CD14-positive monocyte (primary cell): ENCODE measurements at regions not wholly inside any gene's neighbourhood (a gene's known extent, or its start where the extent isn't known, plus 50 kb on each side); places are given as distances from the start of the nearest gene placed in this dataset.

Source experiments
- DNase-seq, 3 donors: peaks; one replicate each; pipeline ENCODE4 v3.0.0-alpha.2; 2011 to 2022
- H2AFZ ChIP-seq: 2 replicates; pipeline ENCODE4 v1.6.0; 2012; ENCODE audit warnings: mild to moderate bottlenecking, low read depth, low read length, inconsistent platforms; ENCODE audit not compliant: insufficient read depth, poor library complexity, severe bottlenecking
- H3K27ac ChIP-seq, 2 donors: 1 replicate in 1 of 2; 2 replicates in 1 of 2; pipeline ENCODE4 v1.5.1; 2012 to 2013; ENCODE audit warnings: low read length in 2 of 2, control low read depth in 1 of 2, inconsistent platforms in 1 of 2, low read depth in 1 of 2, mild to moderate bottlenecking in 1 of 2
- H3K27me3 ChIP-seq, 2 donors: one replicate each; pipeline versions ENCODE4 v1.6.0 to v1.6.1; 2011 to 2013; ENCODE audit warnings: low read length in 2 of 2; ENCODE audit not compliant: control insufficient read depth in 2 of 2, insufficient read depth in 2 of 2
- H3K36me3 ChIP-seq, 2 donors: replicated peaks in 1 of 2; 1 replicate in 1 of 2; 2 replicates in 1 of 2; pipeline versions ENCODE4 v1.5.1 to v1.6.1; 2012 to 2013; ENCODE audit warnings: low read length in 2 of 2, control low read depth in 1 of 2, inconsistent platforms in 1 of 2, mild to moderate bottlenecking in 1 of 2; ENCODE audit not compliant: insufficient read depth in 2 of 2, control insufficient read depth in 1 of 2
- H3K4me1 ChIP-seq, 2 donors: 1 replicate in 1 of 2; 2 replicates in 1 of 2; pipeline versions ENCODE4 v1.5.1 to v1.6.1; 2012 to 2013; ENCODE audit warnings: low read length in 2 of 2, control low read depth in 1 of 2, inconsistent platforms in 1 of 2, mild to moderate bottlenecking in 1 of 2, moderate library complexity in 1 of 2; ENCODE audit not compliant: insufficient read depth in 2 of 2, control insufficient read depth in 1 of 2
- H3K4me2 ChIP-seq: replicated peaks from 2 replicates; pipeline ENCODE3; 2012; ENCODE audit warnings: low read length, moderate library complexity, mild to moderate bottlenecking; ENCODE audit not compliant: poor library complexity, severe bottlenecking; ENCODE audit errors: extremely low read depth
- H3K4me3 ChIP-seq, 3 experiments: fragments of 200-600 bp in 1 of 3; sonication (generic) in 1 of 3; replicated peaks in 1 of 3; 1 replicate in 2 of 3; 2 replicates in 1 of 3; pipeline ENCODE4 v1.5.1; 2011 to 2013; ENCODE audit warnings: low read length in 3 of 3, mild to moderate bottlenecking in 3 of 3, control low read depth in 2 of 3, low read depth in 2 of 3, inconsistent platforms in 1 of 3, moderate library complexity in 1 of 3
- H3K79me2 ChIP-seq: 2 replicates; pipeline ENCODE4 v1.6.0; 2012; ENCODE audit warnings: mild to moderate bottlenecking, control low read depth, inconsistent platforms, low read length, moderate library complexity; ENCODE audit not compliant: insufficient read depth
- H3K9ac ChIP-seq: 2 replicates; pipeline ENCODE4 v1.6.0; 2017; ENCODE audit warnings: low read length, mild to moderate bottlenecking; ENCODE audit not compliant: insufficient read depth, poor library complexity, severe bottlenecking
- H3K9me3 ChIP-seq, 2 donors: replicated peaks in 1 of 2; 1 replicate in 1 of 2; 2 replicates in 1 of 2; pipeline versions ENCODE4 v1.5.1 to v1.6.1; 2012 to 2013; ENCODE audit warnings: low read length in 2 of 2, control low read depth in 1 of 2; ENCODE audit not compliant: control insufficient read depth in 1 of 2, insufficient read depth in 1 of 2
- H4K20me1 ChIP-seq: 2 replicates; pipeline ENCODE4 v1.6.0; 2012; ENCODE audit warnings: mild to moderate bottlenecking, low read length, control low read depth, moderate library complexity; ENCODE audit not compliant: insufficient read depth
- H3K27ac Mint-ChIP-seq, 7 donors: one replicate each; pipeline ENCODE4 v1.8.0; 2020; ENCODE audit warnings: mild to moderate bottlenecking in 7 of 7, mixed read lengths in 7 of 7, moderate library complexity in 6 of 7, inconsistent platforms in 2 of 7
- H3K27me3 Mint-ChIP-seq, 3 donors: one replicate each; pipeline ENCODE4 v1.8.0; 2021 to 2022; ENCODE audit warnings: low read depth in 3 of 3, mild to moderate bottlenecking in 3 of 3, mixed read lengths in 3 of 3, moderate library complexity in 3 of 3, inconsistent platforms in 1 of 3
- H3K36me3 Mint-ChIP-seq, 2 donors: one replicate each; pipeline ENCODE4 v1.8.0; 2020; ENCODE audit warnings: mixed read lengths in 2 of 2, inconsistent platforms in 1 of 2, mild to moderate bottlenecking in 1 of 2
- H3K4me1 Mint-ChIP-seq: one replicate; pipeline ENCODE4 v1.8.0; 2020; ENCODE audit warnings: mild to moderate bottlenecking, mixed read lengths
- H3K4me3 Mint-ChIP-seq, 2 donors: one replicate each; pipeline ENCODE4 v1.8.0; 2020; ENCODE audit warnings: mild to moderate bottlenecking in 2 of 2, mixed read lengths in 2 of 2, moderate library complexity in 1 of 2
- H3K9me3 Mint-ChIP-seq, 7 donors: one replicate each; pipeline ENCODE4 v1.8.0; 2020 to 2022; ENCODE audit warnings: mixed read lengths in 7 of 7, mild to moderate bottlenecking in 6 of 7, moderate library complexity in 6 of 7, inconsistent platforms in 2 of 7
- WGBS: methylation state at CpG from one replicate; pipeline ENCODE4 v1.1.5; 2013; ENCODE audit warnings: missing lambda C conversion rate; ENCODE audit not compliant: insufficient coverage; 5-methylcytosine and 5-hydroxymethylcytosine counted together
- intact Hi-C, 2 donors: fragments of 100-400 bp; cut with micrococcal nuclease; formaldehyde crosslinking; loops; one replicate each; pipeline versions ENCODE4 v1.15.0 to v1.15.1; 2023
- TF ChIP-seq, protein P1 (sequence below): fragments of 200-600 bp; IDR thresholded peaks from one replicate; pipeline ENCODE4 v1.8.0; 2022; ENCODE audit warnings: antibody characterized with exemption, mild to moderate bottlenecking

DNA sequence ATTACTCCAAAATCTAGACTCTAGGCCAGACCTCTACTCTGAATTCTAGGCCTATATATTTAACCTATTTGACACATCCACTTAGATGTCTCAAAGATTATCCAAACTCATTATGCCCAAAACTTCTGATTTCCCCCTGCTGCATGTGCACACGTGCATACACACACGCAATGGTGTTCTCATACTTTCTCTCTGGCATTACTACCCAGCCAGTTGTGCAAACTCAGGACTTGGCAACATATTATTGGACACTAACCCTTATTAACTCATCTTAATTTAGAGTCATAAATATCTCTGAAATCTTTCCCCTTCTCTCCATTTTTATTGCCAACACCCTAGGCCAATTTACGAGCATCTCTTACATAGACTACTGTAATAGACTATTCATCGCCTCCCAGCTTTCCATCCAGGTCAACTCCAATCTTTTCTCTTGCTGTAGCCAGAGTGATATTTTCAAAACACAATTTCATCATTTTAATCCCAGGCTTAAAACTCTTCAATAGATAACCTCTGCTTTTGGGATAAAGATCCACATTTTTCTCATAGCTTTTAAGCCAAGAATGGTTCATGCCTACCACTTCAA, 141.2 kb upstream of the VLDLR start:
- H3K27ac Mint-ChIP-seq, result no peak overlapping the region
- no peaks in the 10 kb centered on the region for H4K20me1 ChIP-seq
- no peak overlapping the region for H3K4me3 ChIP-seq
- TF ChIP-seq, protein P1, sequence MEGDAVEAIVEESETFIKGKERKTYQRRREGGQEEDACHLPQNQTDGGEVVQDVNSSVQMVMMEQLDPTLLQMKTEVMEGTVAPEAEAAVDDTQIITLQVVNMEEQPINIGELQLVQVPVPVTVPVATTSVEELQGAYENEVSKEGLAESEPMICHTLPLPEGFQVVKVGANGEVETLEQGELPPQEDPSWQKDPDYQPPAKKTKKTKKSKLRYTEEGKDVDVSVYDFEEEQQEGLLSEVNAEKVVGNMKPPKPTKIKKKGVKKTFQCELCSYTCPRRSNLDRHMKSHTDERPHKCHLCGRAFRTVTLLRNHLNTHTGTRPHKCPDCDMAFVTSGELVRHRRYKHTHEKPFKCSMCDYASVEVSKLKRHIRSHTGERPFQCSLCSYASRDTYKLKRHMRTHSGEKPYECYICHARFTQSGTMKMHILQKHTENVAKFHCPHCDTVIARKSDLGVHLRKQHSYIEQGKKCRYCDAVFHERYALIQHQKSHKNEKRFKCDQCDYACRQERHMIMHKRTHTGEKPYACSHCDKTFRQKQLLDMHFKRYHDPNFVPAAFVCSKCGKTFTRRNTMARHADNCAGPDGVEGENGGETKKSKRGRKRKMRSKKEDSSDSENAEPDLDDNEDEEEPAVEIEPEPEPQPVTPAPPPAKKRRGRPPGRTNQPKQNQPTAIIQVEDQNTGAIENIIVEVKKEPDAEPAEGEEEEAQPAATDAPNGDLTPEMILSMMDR, result no peak
- no peaks in the 10 kb centered on the region for H3K4me1 Mint-ChIP-seq
- H3K4me3 Mint-ChIP-seq, result no peak overlapping the region
- H3K27me3 Mint-ChIP-seq, result peaks cover 0 to 3% (median 2%) of the 10 kb centered on the region in 3 donors
- H3K4me1 ChIP-seq, result no peaks in the 10 kb centered on the region
- H2AFZ ChIP-seq, result no peak overlapping the region
- DNase-seq, result no peak
- H3K27ac ChIP-seq, result no peak overlapping the region
- intact Hi-C loops, result no loop called here
- H3K27me3 ChIP-seq, result no peaks in the 10 kb centered on the region
- no peaks in the 10 kb centered on the region for H3K36me3 Mint-ChIP-seq
- no peaks in the 10 kb centered on the region for H3K79me2 ChIP-seq
- peaks cover 0 to 3% (median 0%) of the 10 kb centered on the region in 7 donors for H3K9me3 Mint-ChIP-seq
- WGBS, result 96% methylated on average over 4 of the region's 4 CpGs
- H3K4me2 ChIP-seq, result no peak overlapping the region
- no peaks in the 10 kb centered on the region for H3K9me3 ChIP-seq
- no peak overlapping the region for H3K9ac ChIP-seq
- no peaks in the 10 kb centered on the region for H3K36me3 ChIP-seq

DNA sequence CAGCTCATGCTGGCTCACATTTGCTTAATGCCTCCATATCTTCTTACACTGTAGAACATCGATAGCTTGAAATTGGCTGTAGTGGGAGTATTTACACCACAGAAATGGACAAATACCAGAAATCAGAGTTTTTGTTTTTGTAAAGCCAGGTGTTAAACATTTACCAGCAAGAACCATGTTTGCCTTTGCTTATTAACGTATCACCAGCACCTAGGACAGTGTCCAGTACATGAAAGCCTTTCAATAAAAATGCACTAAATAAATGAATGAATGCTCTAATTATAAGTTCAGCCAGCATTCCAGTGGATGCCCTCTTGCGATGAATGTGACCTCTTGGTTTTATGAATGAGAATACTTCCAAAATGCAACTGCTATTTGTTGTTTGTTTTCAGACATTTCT, 140.4 kb upstream of the VLDLR start:
- Histone ChIP-seq H3K79me2 (no peaks in the 10 kb centered on the region), H3K4me3 (no peak overlapping the region), H3K4me2 (no peak overlapping the region), H2AFZ (no peak overlapping the region), H3K4me1 (no peaks in the 10 kb centered on the region), H3K36me3 (no peaks in the 10 kb centered on the region), H3K9me3 (no peaks in the 10 kb centered on the region), H4K20me1 (no peaks in the 10 kb centered on the region), H3K9ac (no peak overlapping the region), H3K27ac (no peak overlapping the region), H3K27me3 (no peaks in the 10 kb centered on the region)
- Mint-ChIP-seq H3K36me3 (no peaks in the 10 kb centered on the region), H3K4me1 (no peaks in the 10 kb centered on the region), H3K4me3 (no peak overlapping the region), H3K9me3 (peaks cover 0 to 3% (median 0%) of the 10 kb centered on the region in 7 donors), H3K27ac (no peak overlapping the region), H3K27me3 (peaks cover 0 to 4% (median 2%) of the 10 kb centered on the region in 3 donors)
- WGBS, result no CpG with 5 or more reads among the region's 3 CpGs
- TF ChIP-seq, protein P1, result no peak
- DNase-seq, result no peak
- intact Hi-C loops, result no loop called here
